ENCODE measurements at regions not wholly inside any gene's neighbourhood (a gene's known extent, or its start where the extent isn't known, plus 50 kb on each side); places are given as distances from the start of the nearest gene placed in this dataset.
A peak's percentile ranks its signal among the peaks of the same experiment; 100 is the strongest.

GRCh38 chr3:152620395-152620794, 214.5 kb upstream of the P2RY1 start:
- no peaks in the 10 kb centered on the region; the same call in 1 of the 2 replicates for H3K27me3 Mint-ChIP-seq (ENCODE audit: insufficient read depth)
- H3K27ac Mint-ChIP-seq, result no peak overlapping the region
- H3K9me3 Mint-ChIP-seq, result no peaks in the 10 kb centered on the region
- TF ChIP-seq, protein P1, sequence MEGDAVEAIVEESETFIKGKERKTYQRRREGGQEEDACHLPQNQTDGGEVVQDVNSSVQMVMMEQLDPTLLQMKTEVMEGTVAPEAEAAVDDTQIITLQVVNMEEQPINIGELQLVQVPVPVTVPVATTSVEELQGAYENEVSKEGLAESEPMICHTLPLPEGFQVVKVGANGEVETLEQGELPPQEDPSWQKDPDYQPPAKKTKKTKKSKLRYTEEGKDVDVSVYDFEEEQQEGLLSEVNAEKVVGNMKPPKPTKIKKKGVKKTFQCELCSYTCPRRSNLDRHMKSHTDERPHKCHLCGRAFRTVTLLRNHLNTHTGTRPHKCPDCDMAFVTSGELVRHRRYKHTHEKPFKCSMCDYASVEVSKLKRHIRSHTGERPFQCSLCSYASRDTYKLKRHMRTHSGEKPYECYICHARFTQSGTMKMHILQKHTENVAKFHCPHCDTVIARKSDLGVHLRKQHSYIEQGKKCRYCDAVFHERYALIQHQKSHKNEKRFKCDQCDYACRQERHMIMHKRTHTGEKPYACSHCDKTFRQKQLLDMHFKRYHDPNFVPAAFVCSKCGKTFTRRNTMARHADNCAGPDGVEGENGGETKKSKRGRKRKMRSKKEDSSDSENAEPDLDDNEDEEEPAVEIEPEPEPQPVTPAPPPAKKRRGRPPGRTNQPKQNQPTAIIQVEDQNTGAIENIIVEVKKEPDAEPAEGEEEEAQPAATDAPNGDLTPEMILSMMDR (IDR thresholded peaks at IDR 0.05), result no peak
- no peaks in the 10 kb centered on the region for H3K36me3 Mint-ChIP-seq (ENCODE audit: low read depth)
- DNase-seq, result no peak
- no peak overlapping the region for H3K4me3 Mint-ChIP-seq
- H3K4me1 Mint-ChIP-seq (ENCODE audit: low read depth), result peaks cover 13% of the 10 kb centered on the region; the same call in 1 of the 2 replicates

- Mint-ChIP-seq H3K27me3 (ENCODE audit: insufficient read depth) (no peaks in the 10 kb centered on the region; the same call in 1 of the 2 replicates), H3K4me3 (peak overlapping the region; percentile 24; the same call in 1 of the 2 replicates), H3K9me3 (no peaks in the 10 kb centered on the region), H3K27ac (no peak overlapping the region; the same call in 1 of the 2 replicates), H3K4me1 (ENCODE audit: low read depth) (peaks cover 7% of the 10 kb centered on the region; the same call in 1 of the 2 replicates), H3K36me3 (ENCODE audit: low read depth) (no peaks in the 10 kb centered on the region)
- TF ChIP-seq, protein P1 (IDR thresholded peaks at IDR 0.05), result no peak
- no peak for DNase-seq
These were observed 213.7 kb upstream of the P2RY1 start for GRCh38 chr3:152621006-152621868.

GRCh38 chr3:152621967-152622810, 212.7 kb upstream of the P2RY1 start:
- Mint-ChIP-seq H3K4me1 (ENCODE audit: low read depth) (peaks cover 7% of the 10 kb centered on the region; the same call in 1 of the 2 replicates), H3K27me3 (ENCODE audit: insufficient read depth) (no peaks in the 10 kb centered on the region; the same call in 1 of the 2 replicates), H3K36me3 (ENCODE audit: low read depth) (no peaks in the 10 kb centered on the region), H3K9me3 (no peaks in the 10 kb centered on the region), H3K27ac (no peak overlapping the region), H3K4me3 (no peak overlapping the region)
- DNase-seq, result no peak
- TF ChIP-seq, protein P1 (IDR thresholded peaks at IDR 0.05), result no peak

- no peak for DNase-seq
- Mint-ChIP-seq H3K36me3 (ENCODE audit: low read depth) (no peaks in the 10 kb centered on the region), H3K4me3 (no peak overlapping the region), H3K27ac (no peak overlapping the region), H3K4me1 (ENCODE audit: low read depth) (peaks cover 7% of the 10 kb centered on the region; the same call in 1 of the 2 replicates), H3K9me3 (no peaks in the 10 kb centered on the region), H3K27me3 (ENCODE audit: insufficient read depth) (no peaks in the 10 kb centered on the region; the same call in 1 of the 2 replicates)
- TF ChIP-seq, protein P1 (IDR thresholded peaks at IDR 0.05), result no peak
These were observed 212.1 kb upstream of the P2RY1 start for GRCh38 chr3:152622811-152623167.

DNA sequence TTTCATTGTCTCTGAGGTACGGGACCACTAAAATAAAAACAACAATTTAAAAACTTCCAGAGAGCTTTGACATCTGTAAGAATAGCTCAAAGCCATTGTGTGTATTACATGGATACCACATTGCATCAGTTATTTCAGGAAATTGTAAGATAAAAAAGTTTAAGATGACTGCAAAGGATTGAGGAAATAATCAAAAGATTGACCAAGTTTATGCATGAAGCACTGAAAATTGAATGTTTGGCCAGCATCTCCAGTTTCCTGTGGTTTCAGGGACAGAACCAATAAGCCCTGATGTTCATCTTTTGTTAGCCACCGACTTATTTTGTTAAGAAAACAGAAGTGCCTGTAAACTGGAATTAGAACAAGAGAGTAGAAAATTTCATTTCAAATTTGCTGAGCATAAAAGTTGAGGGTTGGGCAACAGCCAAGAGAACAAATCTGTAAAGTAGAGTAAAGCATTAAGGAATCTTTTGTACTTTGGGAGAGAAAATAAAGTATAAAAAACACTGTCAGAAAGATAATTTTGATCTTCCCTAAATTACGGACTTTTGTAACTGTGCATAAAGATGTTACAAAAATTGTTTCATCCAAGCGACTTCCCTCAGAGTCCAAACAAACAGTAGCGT, 211.5 kb upstream of the P2RY1 start:
- H3K4me1 Mint-ChIP-seq (ENCODE audit: low read depth), result peaks cover 7% of the 10 kb centered on the region; the same call in 1 of the 2 replicates
- no peaks in the 10 kb centered on the region; the same call in 1 of the 2 replicates for H3K27me3 Mint-ChIP-seq (ENCODE audit: insufficient read depth)
- H3K9me3 Mint-ChIP-seq, result no peaks in the 10 kb centered on the region
- DNase-seq, result no peak
- H3K36me3 Mint-ChIP-seq (ENCODE audit: low read depth), result no peaks in the 10 kb centered on the region
- TF ChIP-seq, protein P1 (IDR thresholded peaks at IDR 0.05), result no peak
- H3K27ac Mint-ChIP-seq, result no peak overlapping the region
- no peak overlapping the region for H3K4me3 Mint-ChIP-seq

Measured in HFFc6 (cell line).